ENCODE measurements at regions not wholly inside any gene's neighbourhood (a gene's known extent, or its start where the extent isn't known, plus 50 kb on each side); places are given as distances from the start of the nearest gene placed in this dataset.

- no peaks in the 10 kb centered on the region for H3K4me1 ChIP-seq (replicated peaks in 1 of 2; ENCODE audit: control insufficient read depth in 2 of 2, insufficient read depth in 2 of 2, low read length in 2 of 2)
- FAIRE-seq (no peak), DNase-seq (ENCODE audit: extremely low read depth in 1 of 4, low spot score in 3 of 4) (no peak), ATAC-seq (no peak)
- no peak overlapping the region for H3K27ac ChIP-seq (ENCODE audit: extremely low read depth, low read depth, low read length)
- ChIA-PET CTCF (ENCODE audit: low intra/inter-chr PET ratio) (no interaction called here), POLR2A (no interaction called here)
- no peaks in the 10 kb centered on the region for H3K27me3 ChIP-seq (ENCODE audit: control insufficient read depth in 2 of 2, insufficient read depth in 2 of 2, low read length in 2 of 2)
- TF ChIP-seq FOXK1 (CRISPR knock-in tag; IDR thresholded peaks at IDR 0.05; ENCODE audit: borderline replicate concordance) = no peak
- no peak for TF ChIP-seq KLF6 (CRISPR knock-in tag; IDR thresholded peaks at IDR 0.05; ENCODE audit: borderline replicate concordance)
- TF ChIP-seq GTF2E2 (tag; IDR thresholded peaks at IDR 0.05) = no peak
- no peak for TF ChIP-seq TGIF2 (CRISPR knock-in tag; IDR thresholded peaks at IDR 0.05)
- TF ChIP-seq XRCC4 (IDR thresholded peaks at IDR 0.05; ENCODE audit: extremely low read depth, insufficient read depth, insufficient read length) = no peak
- no peak for TF ChIP-seq ZNF408 (CRISPR knock-in tag; IDR thresholded peaks at IDR 0.05; ENCODE audit: low read depth)
- TF ChIP-seq CBX8 (IDR thresholded peaks at IDR 0.05; ENCODE audit: borderline replicate concordance, extremely low read depth, low read depth, low read length, poor library complexity, severe bottlenecking) = no peak
- TF ChIP-seq PRMT5 (CRISPR knock-in tag; IDR thresholded peaks at IDR 0.05) = no peak
- no peak for TF ChIP-seq ZNF324 (CRISPR knock-in tag; IDR thresholded peaks at IDR 0.05)
- TF ChIP-seq CHD1 (IDR thresholded peaks at IDR 0.05; ENCODE audit: low read length) = no peak
- no peak for TF ChIP-seq FOXA3 (CRISPR knock-in tag; conservative IDR thresholded peaks at IDR 0.05 in 1 of 2, IDR thresholded peaks at IDR 0.05 in 1 of 2)
- TF ChIP-seq NR4A1 (CRISPR knock-in tag; IDR thresholded peaks at IDR 0.05) = no peak
- no peak for TF ChIP-seq NR4A1 (tag; IDR thresholded peaks at IDR 0.05)
- no peak for TF ChIP-seq HDAC8 (tag; IDR thresholded peaks at IDR 0.05)
- no peak overlapping the region for H2AFZ ChIP-seq (ENCODE audit: low read depth, low read length)
- no peaks in the 10 kb centered on the region for H3K36me3 ChIP-seq (ENCODE audit: control insufficient read depth, insufficient read depth, low read length)
- intact Hi-C loops (cut with micrococcal nuclease) (loop anchor here (2.0 kb wide), 1 partner anchor 77 kb away; no protein-coding TSS in a partner anchor), in situ Hi-C loops (cut with MboI) (no loop called here)
- no peak overlapping the region for H3K4me3 ChIP-seq
- no peaks in the 10 kb centered on the region for H3K79me2 ChIP-seq (ENCODE audit: control insufficient read depth, insufficient read depth, low read length)
- 0% methylated on average over 3 of the region's 3 CpGs for WGBS (ENCODE audit: insufficient coverage, low coverage, missing lambda C conversion rate)
- no peaks in the 10 kb centered on the region for H4K20me1 ChIP-seq (replicated peaks; ENCODE audit: control insufficient read depth, insufficient read depth, low read length)
- no TSS peak for BruUV-seq (replicated peaks)
- H3K4me2 ChIP-seq (ENCODE audit: insufficient read depth, low read length) = no peak overlapping the region
- H3K9me1 ChIP-seq (ENCODE audit: control insufficient read depth, insufficient read depth, low read length) = no peaks in the 10 kb centered on the region
- H3K9me3 ChIP-seq (replicated peaks; ENCODE audit: control insufficient read depth, insufficient read depth, low read depth, low read length) = no peaks in the 10 kb centered on the region; the same call in 1 of the 2 replicates
- no peak overlapping the region for H3K9ac ChIP-seq (ENCODE audit: insufficient read depth in 1 of 2, low read depth in 2 of 2, low read length in 2 of 2)
Measured at GRCh38 chr7:89987665-89988064, 166.6 kb upstream of the STEAP1 start.

Data from K562 (cell line).